ENCODE measurements at regions not wholly inside any gene's neighbourhood (a gene's known extent, or its start where the extent isn't known, plus 50 kb on each side); places are given as distances from the start of the nearest gene placed in this dataset.

- TF ChIP-seq CTCF (optimal IDR thresholded peaks at IDR 0.05 in 1 of 3, IDR thresholded peaks at IDR 0.05 in 1 of 3, conservative IDR thresholded peaks at IDR 0.05 in 1 of 3; ENCODE audit: extremely low read depth in 1 of 3, insufficient read depth in 2 of 3, low read length in 3 of 3) (no peak), EZH2 (IDR thresholded peaks at IDR 0.05; ENCODE audit: low read length) (no peak)
Observed at GRCh38 chr13:67934617-67935330, 704.6 kb upstream of the PCDH9 start.

Data from keratinocyte (primary cell).